T-helper 2 cell treated with Interferon-gamma antibody and Interleukin-4, amounts not matched to agents 5 μg/mL and 100 μg/mL, for 36 hours (primary cell): ENCODE measurements at regions not wholly inside any gene's neighbourhood (a gene's known extent, or its start where the extent isn't known, plus 50 kb on each side); places are given as distances from the start of the nearest gene placed in this dataset.
"Not testable (repeated sequence)": the region's sequence is repeated elsewhere in the genome, so short reads cannot be mapped to it uniquely, and the experiment has no call there.

Experiments used
- DNase-seq: peaks from one replicate; pipeline ENCODE4 v3.0.0; 2021; ENCODE audit warnings: low spot score
- H3K27ac Mint-ChIP-seq: one replicate; pipeline ENCODE4 v1.8.0; 2021; ENCODE audit warnings: mild to moderate bottlenecking, mixed read lengths
- H3K27me3 Mint-ChIP-seq: one replicate; pipeline ENCODE4 v1.8.0; 2021; ENCODE audit warnings: low read depth, mixed read lengths
- H3K36me3 Mint-ChIP-seq: one replicate; pipeline ENCODE4 v1.8.0; 2021; ENCODE audit warnings: low read depth, mixed read lengths
- H3K4me1 Mint-ChIP-seq: one replicate; pipeline ENCODE4 v1.8.0; 2021; ENCODE audit warnings: low read depth, mixed read lengths
- H3K4me3 Mint-ChIP-seq: one replicate; pipeline ENCODE4 v1.8.0; 2022; ENCODE audit warnings: mild to moderate bottlenecking, moderate library complexity, mixed read lengths
- H3K9me3 Mint-ChIP-seq: one replicate; pipeline ENCODE4 v1.8.0; 2021; ENCODE audit warnings: mixed read lengths

DNA sequence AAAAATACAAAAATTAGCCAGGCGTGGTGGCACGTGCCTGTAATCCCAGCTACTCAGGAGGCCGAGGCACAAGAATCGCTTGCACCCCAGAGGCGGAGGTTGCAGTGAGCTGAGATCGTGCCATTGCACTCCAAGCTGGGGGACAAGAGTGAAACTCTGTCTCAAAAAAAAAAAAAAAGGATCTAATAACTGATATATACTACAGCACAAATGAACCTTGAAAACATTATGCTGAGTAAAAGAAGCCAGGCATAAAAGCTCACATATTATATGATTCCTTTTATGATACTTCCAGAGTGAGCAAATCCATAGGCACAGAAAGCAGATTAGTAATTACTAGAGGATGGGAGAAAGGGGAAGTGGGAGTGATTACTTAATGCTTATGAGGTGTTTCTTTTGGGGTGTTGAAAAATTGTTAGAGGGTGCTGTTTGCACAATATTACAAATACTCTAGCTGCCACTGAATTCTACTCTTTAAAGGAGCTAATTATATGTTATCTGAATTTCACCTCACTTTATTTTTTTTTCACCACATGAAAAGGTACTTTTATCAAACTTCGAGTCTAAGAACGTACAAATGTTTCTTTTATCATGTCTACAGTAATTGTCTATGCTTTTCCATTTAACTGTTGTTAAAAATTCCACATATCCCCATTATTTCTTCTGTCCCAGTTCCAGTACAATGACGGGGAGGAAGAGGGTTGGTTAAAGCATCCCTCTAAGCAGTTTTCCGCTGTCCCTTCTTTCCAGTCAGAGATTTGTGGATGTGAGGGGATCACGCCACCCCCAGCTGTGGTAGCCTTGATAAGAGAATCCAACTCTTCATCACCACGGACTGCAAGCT lies 77.7 kb upstream of the FAM174B start:
- Mint-ChIP-seq H3K27ac (no peak overlapping the region), H3K4me1 (peaks cover 7% of the 10 kb centered on the region), H3K4me3 (peak overlapping the region; percentile 82), H3K36me3 (no peaks in the 10 kb centered on the region), H3K27me3 (peaks cover 26% of the 10 kb centered on the region), H3K9me3 (no peaks in the 10 kb centered on the region)
- no peak for DNase-seq

DNA sequence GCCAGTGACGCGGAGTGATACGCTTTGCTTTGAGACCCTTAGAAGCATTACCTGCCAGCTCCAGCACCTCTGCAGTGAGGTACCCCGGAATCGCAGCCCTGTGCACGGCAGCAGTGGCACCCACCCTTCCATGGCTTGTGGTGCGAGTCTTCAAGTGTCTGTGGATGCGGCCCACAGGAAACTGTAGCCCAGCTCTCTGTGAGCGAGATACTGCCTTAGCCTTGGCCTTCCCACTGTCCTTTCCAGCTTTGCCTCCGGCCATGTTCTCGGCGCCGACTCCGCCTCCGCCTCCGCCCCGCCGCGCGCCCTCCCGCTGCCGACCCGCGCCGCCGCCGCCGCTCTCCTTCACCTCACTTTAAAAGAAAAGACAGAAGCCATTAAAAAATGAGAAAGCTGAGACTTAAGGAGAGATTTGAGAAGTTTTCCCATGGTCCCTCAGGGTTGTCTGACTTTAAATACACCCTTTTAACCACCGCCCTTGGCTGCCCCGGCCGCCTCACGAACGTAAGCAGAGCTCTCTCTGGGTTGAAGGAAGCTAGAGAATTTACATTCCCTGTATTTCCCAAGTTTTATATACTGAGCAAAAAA lies 78.5 kb upstream of the FAM174B start:
- no peaks in the 10 kb centered on the region for H3K36me3 Mint-ChIP-seq
- H3K9me3 Mint-ChIP-seq, result no peaks in the 10 kb centered on the region
- no peak for DNase-seq
- H3K27me3 Mint-ChIP-seq, result peaks cover 26% of the 10 kb centered on the region
- H3K27ac Mint-ChIP-seq, result no peak overlapping the region
- H3K4me3 Mint-ChIP-seq, result peak overlapping the region; percentile 82
- H3K4me1 Mint-ChIP-seq, result peaks cover 7% of the 10 kb centered on the region

DNA sequence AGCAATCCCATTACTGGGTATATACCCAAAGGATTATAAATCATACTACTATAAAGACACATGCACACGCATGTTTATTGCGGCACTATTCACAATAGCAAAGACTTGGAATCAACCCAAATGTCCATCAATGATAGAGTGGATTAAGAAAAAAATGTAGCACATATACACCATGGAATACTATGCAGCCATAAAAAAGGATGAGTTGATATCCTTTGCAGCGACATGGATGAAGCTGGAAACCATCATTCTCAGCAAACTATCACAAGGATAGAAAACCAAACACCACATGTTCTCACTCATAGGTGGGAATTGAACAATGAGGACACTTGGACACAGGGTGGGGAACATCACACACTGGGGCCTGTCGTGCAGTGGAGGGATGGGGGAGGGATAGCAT lies 83.7 kb upstream of the FAM174B start:
- DNase-seq, H3K4me3 Mint-ChIP-seq, H3K4me1 Mint-ChIP-seq, H3K27ac Mint-ChIP-seq, H3K9me3 Mint-ChIP-seq, H3K36me3 Mint-ChIP-seq: not testable (repeated sequence)
- peaks cover 17% of the 10 kb centered on the region for H3K27me3 Mint-ChIP-seq

DNA sequence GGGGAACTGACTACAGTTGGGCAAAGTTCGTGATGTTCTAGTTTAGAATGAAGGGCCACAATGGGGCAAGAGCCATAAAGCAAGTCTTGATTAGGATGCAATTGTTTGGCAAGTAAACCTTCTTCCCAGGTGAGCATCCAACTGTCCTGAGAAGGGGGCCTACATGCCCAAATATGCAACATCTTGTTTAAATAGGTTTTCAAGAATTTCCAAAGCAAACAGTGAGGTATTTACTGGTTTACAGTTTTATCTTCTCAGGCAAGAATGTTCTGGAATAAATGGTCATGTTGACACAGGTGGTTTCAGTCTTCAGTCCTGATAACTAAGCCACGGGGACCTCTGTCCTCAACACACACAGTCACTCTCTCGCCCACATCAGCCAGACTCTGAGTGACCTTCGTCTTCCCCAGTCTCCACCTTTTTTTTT lies 90.3 kb upstream of the FAM174B start:
- Mint-ChIP-seq H3K4me3 (no peak overlapping the region), H3K27ac (no peak overlapping the region), H3K27me3 (peaks cover 2% of the 10 kb centered on the region), H3K36me3 (no peaks in the 10 kb centered on the region), H3K4me1 (no peaks in the 10 kb centered on the region), H3K9me3 (no peaks in the 10 kb centered on the region)
- no peak for DNase-seq

DNA sequence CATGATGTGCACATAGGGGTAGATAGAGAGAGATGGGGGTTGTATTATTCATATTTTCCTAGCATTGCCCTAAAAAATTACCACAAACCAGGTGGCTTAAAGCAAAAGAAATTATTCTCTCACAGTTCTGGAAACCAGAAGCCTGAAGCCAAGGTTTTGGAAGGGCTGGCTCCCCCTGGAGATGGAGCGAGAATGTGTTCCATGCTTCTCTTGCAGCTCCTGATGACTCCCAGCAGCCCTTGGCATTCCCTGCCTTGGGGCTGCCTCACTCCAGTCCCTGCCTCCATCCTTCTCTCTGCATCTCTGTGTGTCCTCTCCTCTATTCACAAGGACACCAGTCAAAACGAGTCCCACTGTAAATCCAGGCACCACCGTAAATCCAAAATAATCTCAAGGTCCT lies 91.5 kb upstream of the FAM174B start:
- no peak for DNase-seq
- H3K9me3 Mint-ChIP-seq, result no peaks in the 10 kb centered on the region
- no peak overlapping the region for H3K27ac Mint-ChIP-seq
- H3K4me3 Mint-ChIP-seq, result no peak overlapping the region
- H3K36me3 Mint-ChIP-seq, result no peaks in the 10 kb centered on the region
- H3K4me1 Mint-ChIP-seq, result no peaks in the 10 kb centered on the region
- H3K27me3 Mint-ChIP-seq, result no peaks in the 10 kb centered on the region

DNA sequence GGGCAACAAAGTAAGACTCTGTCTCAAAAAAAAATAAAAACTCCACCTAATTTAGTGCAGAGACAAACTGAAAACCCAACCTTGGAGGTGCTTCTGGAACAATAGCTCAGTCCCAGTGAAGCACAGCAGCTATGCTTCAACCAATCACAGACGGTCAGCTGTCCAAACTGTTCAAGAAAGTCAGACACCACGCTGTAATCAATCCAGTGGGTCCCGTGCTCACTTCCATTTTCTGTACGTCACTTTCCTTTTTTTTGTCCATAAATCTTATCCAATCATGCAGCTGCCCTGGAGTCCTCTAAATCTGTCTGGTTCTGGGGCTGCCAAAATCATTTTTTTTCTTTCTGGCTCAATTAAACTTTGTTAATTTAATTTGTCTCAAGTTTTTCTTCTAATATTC lies 93.6 kb upstream of the FAM174B start:
- Mint-ChIP-seq H3K27ac (no peak overlapping the region), H3K4me1 (no peaks in the 10 kb centered on the region), H3K27me3 (no peaks in the 10 kb centered on the region), H3K36me3 (no peaks in the 10 kb centered on the region), H3K9me3 (no peaks in the 10 kb centered on the region), H3K4me3 (no peak overlapping the region)
- no peak for DNase-seq

DNA sequence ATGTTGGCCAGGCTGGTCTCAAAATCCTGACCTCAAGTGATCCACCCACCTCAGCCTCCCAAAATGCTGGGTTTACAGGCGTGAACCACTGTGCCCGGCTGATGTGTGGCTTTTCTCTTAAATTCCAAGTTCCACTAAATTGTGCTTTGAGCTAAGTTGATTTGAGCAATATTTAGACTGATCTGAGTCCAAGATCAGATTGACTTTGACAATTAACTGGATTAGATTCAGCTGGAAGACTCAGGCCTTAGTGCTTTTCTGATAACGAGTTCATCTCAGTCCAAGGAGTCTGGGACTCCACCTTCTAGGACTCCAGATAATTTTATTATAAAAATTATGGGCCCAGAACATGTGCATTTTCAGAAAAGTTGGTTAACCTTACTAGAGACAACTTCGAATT lies 94.4 kb upstream of the FAM174B start:
- Mint-ChIP-seq H3K27ac (no peak overlapping the region), H3K27me3 (no peaks in the 10 kb centered on the region), H3K36me3 (no peaks in the 10 kb centered on the region), H3K9me3 (no peaks in the 10 kb centered on the region), H3K4me3 (no peak overlapping the region), H3K4me1 (no peaks in the 10 kb centered on the region)
- no peak for DNase-seq

DNA sequence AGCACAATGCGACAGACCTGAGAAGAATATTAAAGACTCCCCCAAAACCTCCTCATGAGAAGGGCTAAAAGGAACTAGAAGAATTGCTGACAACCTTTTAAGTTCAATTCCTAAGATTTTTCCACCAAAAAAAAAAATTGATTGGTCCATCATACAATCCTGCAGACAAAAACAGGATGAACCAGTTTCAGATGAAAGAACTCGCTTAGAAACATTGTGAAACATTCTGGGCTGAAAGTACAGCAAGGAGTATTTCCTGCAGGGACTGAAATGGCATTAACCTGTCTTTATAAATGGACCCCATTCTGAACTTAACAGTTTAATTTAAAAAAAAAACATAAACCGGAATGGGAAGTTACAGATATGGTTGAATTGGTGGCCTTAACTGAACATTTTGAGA lies 96.0 kb upstream of the FAM174B start:
- no peak overlapping the region for H3K4me3 Mint-ChIP-seq
- no peaks in the 10 kb centered on the region for H3K4me1 Mint-ChIP-seq
- no peak for DNase-seq
- H3K27ac Mint-ChIP-seq, result no peak overlapping the region
- no peaks in the 10 kb centered on the region for H3K36me3 Mint-ChIP-seq
- no peaks in the 10 kb centered on the region for H3K9me3 Mint-ChIP-seq
- no peaks in the 10 kb centered on the region for H3K27me3 Mint-ChIP-seq

DNA sequence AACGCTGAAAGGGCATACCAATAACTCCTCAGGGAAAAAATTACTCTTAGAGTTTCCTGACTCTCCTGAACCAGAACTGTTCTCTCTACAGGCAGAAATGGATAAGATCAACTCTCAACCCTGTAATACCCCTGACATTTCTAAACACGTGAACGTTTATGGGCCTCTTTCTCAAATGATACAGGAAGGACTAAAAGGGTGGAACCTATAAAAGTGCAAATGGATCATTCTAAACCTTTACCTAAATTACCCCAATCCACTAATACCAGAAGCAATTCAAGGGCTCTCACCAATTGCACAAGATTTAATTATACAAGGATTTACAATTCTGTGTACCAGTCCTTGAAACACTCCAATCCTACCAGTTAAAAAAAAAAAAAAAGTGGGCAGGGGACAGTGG lies 98.0 kb upstream of the FAM174B start:
- Mint-ChIP-seq H3K27me3 (peaks cover 11% of the 10 kb centered on the region), H3K36me3 (no peaks in the 10 kb centered on the region), H3K9me3 (no peaks in the 10 kb centered on the region), H3K27ac (no peak overlapping the region), H3K4me3 (no peak overlapping the region), H3K4me1 (no peaks in the 10 kb centered on the region)
- DNase-seq, result no peak

DNA sequence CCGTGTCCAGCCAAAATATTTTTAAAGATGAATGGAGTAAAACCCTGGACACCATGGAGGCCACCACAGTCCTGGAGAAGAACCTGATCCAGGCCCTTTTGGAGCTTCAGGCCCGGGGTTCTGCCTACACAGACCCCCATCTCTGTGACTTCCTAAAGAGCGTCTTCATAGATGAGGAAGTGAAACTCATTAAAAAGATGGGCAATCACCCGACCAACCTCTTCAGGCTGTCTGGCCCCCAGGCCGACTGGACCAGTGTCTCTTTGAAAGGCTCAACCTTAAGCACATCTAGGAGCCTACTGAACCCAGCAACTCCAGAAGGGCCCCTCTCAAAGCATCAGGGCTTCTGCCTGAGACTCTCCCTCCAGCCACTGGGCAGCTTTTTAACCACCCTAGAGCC lies 107.9 kb upstream of the FAM174B start:
- Mint-ChIP-seq H3K36me3 (no peaks in the 10 kb centered on the region), H3K9me3 (no peaks in the 10 kb centered on the region), H3K27me3 (peaks cover 4% of the 10 kb centered on the region), H3K4me3 (no peak overlapping the region), H3K27ac (no peak overlapping the region), H3K4me1 (no peaks in the 10 kb centered on the region)
- DNase-seq, result no peak

DNA sequence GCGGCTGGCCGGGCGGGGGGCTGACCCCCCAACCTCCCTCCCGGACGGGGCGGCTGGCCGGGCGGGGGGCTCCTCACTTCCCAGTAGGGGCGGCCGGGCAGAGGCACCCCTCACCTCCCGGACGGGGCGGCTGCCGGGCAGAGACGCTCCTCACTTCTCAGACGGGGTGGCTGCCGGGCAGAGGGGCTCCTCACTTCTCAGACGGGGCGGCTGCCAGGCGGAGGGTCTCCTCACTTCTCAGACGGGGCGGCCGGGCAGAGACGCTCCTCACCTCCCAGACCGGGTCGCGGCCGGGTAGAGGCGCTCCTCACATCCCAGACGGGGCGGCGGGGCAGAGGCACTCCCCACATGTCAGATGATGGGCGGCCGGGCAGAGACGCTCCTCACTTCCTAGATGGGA lies 112.6 kb upstream of the FAM174B start:
- not testable (repeated sequence) for DNase-seq, H3K4me1 Mint-ChIP-seq, H3K27ac Mint-ChIP-seq, H3K27me3 Mint-ChIP-seq, H3K9me3 Mint-ChIP-seq, H3K36me3 Mint-ChIP-seq, H3K4me3 Mint-ChIP-seq

DNA sequence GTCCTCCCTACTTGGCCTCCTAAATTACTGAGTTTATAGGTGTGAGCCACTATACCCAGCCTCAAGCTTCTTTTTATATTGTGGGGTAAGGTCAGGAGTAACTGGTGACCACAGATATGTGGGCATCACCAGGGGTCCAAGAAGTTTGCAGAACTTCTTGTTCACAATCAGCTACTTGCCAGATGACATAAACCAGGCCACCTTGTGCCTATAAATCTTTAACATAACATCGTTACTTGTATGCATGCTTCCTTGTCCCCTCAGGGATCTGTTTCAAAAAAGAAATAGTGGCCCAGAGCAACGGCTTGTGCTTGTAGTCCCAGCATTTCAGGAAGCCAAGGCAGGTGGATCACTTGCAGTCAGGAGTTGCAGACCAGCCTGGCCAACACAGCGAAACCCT lies 115.1 kb upstream of the FAM174B start:
- Mint-ChIP-seq H3K27me3 (no peaks in the 10 kb centered on the region), H3K36me3 (no peaks in the 10 kb centered on the region), H3K4me3 (no peak overlapping the region), H3K9me3 (no peaks in the 10 kb centered on the region), H3K27ac (no peak overlapping the region), H3K4me1 (no peaks in the 10 kb centered on the region)
- no peak for DNase-seq

DNA sequence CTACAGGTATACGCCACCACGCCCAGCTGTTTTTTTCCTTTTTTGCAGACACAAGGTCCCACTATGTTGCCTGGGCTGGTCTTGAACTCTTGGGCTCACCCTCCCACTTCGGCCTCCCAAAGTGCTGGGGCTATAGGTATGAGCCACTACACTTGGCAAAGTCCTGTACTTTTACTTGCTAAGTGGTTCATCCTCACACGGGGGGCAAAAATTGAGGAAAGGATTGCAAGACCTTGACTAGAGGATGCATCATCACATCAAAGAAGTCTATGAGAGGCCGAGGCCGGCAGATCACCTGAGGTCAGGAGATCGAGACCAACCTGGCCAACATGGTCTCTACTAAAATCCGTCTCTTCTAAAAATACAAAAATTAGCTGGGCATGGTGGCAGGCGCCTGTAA lies 116.5 kb upstream of the FAM174B start:
- Mint-ChIP-seq H3K27me3 (no peaks in the 10 kb centered on the region), H3K4me3 (no peak overlapping the region), H3K9me3 (no peaks in the 10 kb centered on the region), H3K4me1 (no peaks in the 10 kb centered on the region), H3K27ac (no peak overlapping the region), H3K36me3 (no peaks in the 10 kb centered on the region)
- no peak for DNase-seq

DNA sequence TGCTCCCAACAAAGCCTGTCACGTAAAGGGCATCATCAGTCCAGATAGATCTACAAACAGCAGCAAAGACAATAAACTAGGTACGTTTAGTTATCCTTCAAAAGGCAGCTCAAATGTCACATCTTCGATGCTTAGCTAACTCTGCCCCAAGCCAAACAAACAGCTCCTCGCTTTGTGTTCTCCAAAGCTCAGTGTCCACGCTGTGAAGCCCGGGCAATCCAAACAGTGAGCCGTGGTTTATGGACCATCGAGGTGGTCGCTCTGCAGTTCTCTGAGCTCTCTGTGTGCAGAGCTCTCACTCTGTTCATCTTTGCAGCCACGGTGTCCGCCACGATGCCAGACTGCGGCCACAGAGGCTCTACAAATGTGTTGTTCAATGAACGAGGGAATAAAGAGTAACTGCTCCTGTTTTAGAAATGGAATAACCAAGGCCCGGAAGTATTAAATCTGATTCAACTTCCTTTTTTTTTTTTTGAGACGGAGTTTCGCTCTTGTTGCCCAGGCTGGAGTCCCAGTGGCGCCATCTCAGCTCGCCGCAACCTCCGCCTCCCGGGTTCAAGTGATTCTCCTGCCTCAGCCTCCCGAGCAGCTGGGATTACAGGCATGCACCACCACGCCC lies 117.2 kb upstream of the FAM174B start:
- Mint-ChIP-seq H3K9me3 (no peaks in the 10 kb centered on the region), H3K27ac (no peak overlapping the region), H3K4me1 (no peaks in the 10 kb centered on the region), H3K27me3 (no peaks in the 10 kb centered on the region), H3K36me3 (no peaks in the 10 kb centered on the region), H3K4me3 (no peak overlapping the region)
- DNase-seq, result no peak
